ENCODE measurements at regions not wholly inside any gene's neighbourhood (a gene's known extent, or its start where the extent isn't known, plus 50 kb on each side); places are given as distances from the start of the nearest gene placed in this dataset.

DNA sequence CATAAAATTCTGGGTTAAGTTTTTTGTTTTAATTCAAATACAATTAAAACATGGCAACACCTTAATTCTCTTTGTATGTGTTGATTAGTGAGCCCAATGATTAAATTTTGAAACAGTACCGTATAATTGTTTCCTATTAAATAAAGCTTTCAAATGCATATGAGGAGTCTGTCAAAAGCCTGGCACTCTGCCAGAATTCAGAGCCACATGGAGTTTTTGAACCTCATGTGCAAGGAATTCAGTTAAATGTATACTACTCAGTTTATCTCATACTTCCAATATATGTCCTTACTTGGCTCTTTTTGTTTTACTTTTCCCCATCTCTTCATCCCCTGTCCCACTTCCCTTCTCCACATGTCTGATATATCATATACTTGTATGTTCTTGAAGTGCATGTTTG lies 165.6 kb upstream of the FAM3C start:
- Histone ChIP-seq H3K18ac (ENCODE audit: low read length) (no peak overlapping the region), H4K8ac (ENCODE audit: low read depth, low read length) (no peak overlapping the region), H2AK5ac (ENCODE audit: low read length) (no peak overlapping the region), H2BK15ac (replicated peaks; ENCODE audit: low read depth) (no peak overlapping the region), H3K56ac (ENCODE audit: low read length) (no peak overlapping the region), H2BK5ac (ENCODE audit: low read length) (no peak overlapping the region), H4K5ac (ENCODE audit: low read length) (no peak overlapping the region), H3K79me1 (ENCODE audit: low read length) (no peaks in the 10 kb centered on the region), H2BK120ac (ENCODE audit: low read depth, low read length) (no peak overlapping the region), H3K79me2 (ENCODE audit: control insufficient read depth, insufficient read depth, low read length) (no peaks in the 10 kb centered on the region), H3K23ac (ENCODE audit: low read length) (no peak overlapping the region), H3K27ac (ENCODE audit: low read depth, low read length) (no peak overlapping the region), H3K9ac (ENCODE audit: low read length) (no peak overlapping the region), H3K4ac (ENCODE audit: low read depth, low read length) (no peak overlapping the region), H3K4me2 (ENCODE audit: low read length) (no peak overlapping the region), H3K36me3 (ENCODE audit: control insufficient read depth, insufficient read depth, low read length) (no peaks in the 10 kb centered on the region), H3K4me3 (ENCODE audit: low read length) (no peak overlapping the region), H3K27me3 (ENCODE audit: insufficient read depth, low read length, poor library complexity) (no peaks in the 10 kb centered on the region), H3K4me1 (ENCODE audit: control insufficient read depth, low read depth, low read length) (no peaks in the 10 kb centered on the region)
- WGBS (ENCODE audit: extremely low coverage, insufficient coverage, low lambda C conversion rate): no CpG with 5 or more reads among the region's 1 CpG
- no peak for DNase-seq

DNA sequence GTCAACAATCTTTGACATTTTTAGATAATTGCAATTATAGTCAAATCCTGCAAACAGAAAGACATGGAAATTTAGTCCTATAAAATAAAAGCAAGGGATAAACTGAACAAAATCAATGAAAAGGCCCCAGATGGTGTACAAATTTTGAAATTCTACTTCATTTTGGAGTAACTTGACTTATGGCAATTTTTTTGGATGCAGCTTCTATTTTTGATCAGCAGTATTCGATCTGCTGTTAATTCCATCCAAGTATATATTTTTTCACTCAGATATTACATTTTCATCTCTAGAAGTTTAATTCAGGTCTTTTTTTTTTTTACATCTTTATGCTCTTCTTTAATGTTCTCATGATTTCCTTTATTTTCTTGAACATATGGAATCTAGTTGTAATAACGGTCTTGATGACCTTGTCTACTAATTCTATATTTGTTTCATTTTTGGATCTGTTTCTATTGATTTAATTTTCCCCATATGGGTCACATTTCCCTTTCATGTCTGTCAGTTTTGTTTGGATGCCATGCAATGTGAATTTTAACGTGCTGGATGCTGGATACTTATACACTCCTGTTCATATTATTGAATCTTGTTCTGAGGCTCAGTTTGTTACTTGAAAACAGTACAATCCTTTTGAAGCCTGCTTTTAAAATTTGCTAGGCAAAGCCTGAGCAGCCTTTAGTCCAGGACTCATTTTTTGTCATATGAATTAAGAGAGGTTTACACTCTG lies 164.3 kb upstream of the FAM3C start:
- Histone ChIP-seq H3K23ac (ENCODE audit: low read length) (no peak overlapping the region), H2AK5ac (ENCODE audit: low read length) (no peak overlapping the region), H3K4me1 (ENCODE audit: control insufficient read depth, low read depth, low read length) (no peaks in the 10 kb centered on the region), H4K8ac (ENCODE audit: low read depth, low read length) (no peak overlapping the region), H4K5ac (ENCODE audit: low read length) (no peak overlapping the region), H3K4ac (ENCODE audit: low read depth, low read length) (no peak overlapping the region), H2BK120ac (ENCODE audit: low read depth, low read length) (no peak overlapping the region), H3K27ac (ENCODE audit: low read depth, low read length) (no peak overlapping the region), H3K27me3 (ENCODE audit: insufficient read depth, low read length, poor library complexity) (no peaks in the 10 kb centered on the region), H2BK5ac (ENCODE audit: low read length) (no peak overlapping the region), H2BK15ac (replicated peaks; ENCODE audit: low read depth) (no peak overlapping the region), H3K36me3 (ENCODE audit: control insufficient read depth, insufficient read depth, low read length) (no peaks in the 10 kb centered on the region), H3K9ac (ENCODE audit: low read length) (no peak overlapping the region), H3K4me3 (ENCODE audit: low read length) (no peak overlapping the region), H3K79me1 (ENCODE audit: low read length) (no peaks in the 10 kb centered on the region), H3K56ac (ENCODE audit: low read length) (no peak overlapping the region), H3K79me2 (ENCODE audit: control insufficient read depth, insufficient read depth, low read length) (no peaks in the 10 kb centered on the region), H3K4me2 (ENCODE audit: low read length) (no peak overlapping the region), H3K18ac (ENCODE audit: low read length) (no peak overlapping the region)
- no CpG with 5 or more reads among the region's 3 CpGs for WGBS (ENCODE audit: extremely low coverage, insufficient coverage, low lambda C conversion rate)
- DNase-seq: no peak

DNA sequence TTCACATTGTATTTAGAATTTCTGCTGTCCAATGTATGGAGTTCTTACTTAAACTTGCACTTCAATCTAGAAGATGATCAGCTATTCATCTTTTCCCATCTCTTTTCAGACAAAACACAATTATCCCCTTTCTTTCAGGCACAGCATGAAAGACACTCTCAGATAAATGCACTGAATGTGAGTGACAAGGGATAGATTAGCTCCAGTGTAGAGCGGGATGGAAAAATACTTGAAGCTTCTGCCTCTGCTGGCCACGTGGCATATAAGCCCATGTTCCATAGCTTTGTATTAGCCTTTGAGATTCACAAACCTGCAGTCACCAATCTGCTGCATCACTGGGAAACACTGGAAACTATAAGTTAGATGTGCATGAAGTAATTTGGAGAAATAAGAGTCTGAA lies 162.2 kb upstream of the FAM3C start:
- no peak overlapping the region for H3K4me3 ChIP-seq (ENCODE audit: low read length)
- H2BK120ac ChIP-seq (ENCODE audit: low read depth, low read length): no peak overlapping the region
- H3K4me2 ChIP-seq (ENCODE audit: low read length): no peak overlapping the region
- H4K5ac ChIP-seq (ENCODE audit: low read length): no peak overlapping the region
- H3K79me1 ChIP-seq (ENCODE audit: low read length): no peaks in the 10 kb centered on the region
- DNase-seq: peak; percentile 58
- no peaks in the 10 kb centered on the region for H3K36me3 ChIP-seq (ENCODE audit: control insufficient read depth, insufficient read depth, low read length)
- H3K56ac ChIP-seq (ENCODE audit: low read length): no peak overlapping the region
- no peak overlapping the region for H2BK15ac ChIP-seq (replicated peaks; ENCODE audit: low read depth)
- no peak overlapping the region for H3K4ac ChIP-seq (ENCODE audit: low read depth, low read length)
- no peak overlapping the region for H3K18ac ChIP-seq (ENCODE audit: low read length)
- H2BK5ac ChIP-seq (ENCODE audit: low read length): no peak overlapping the region
- no peaks in the 10 kb centered on the region for H3K79me2 ChIP-seq (ENCODE audit: control insufficient read depth, insufficient read depth, low read length)
- no peak overlapping the region for H2AK5ac ChIP-seq (ENCODE audit: low read length)
- no peak overlapping the region for H4K8ac ChIP-seq (ENCODE audit: low read depth, low read length)
- H3K23ac ChIP-seq (ENCODE audit: low read length): no peak overlapping the region
- no CpG with 5 or more reads among the region's 2 CpGs for WGBS (ENCODE audit: extremely low coverage, insufficient coverage, low lambda C conversion rate)
- H3K9ac ChIP-seq (ENCODE audit: low read length): no peak overlapping the region
- no peaks in the 10 kb centered on the region for H3K4me1 ChIP-seq (ENCODE audit: control insufficient read depth, low read depth, low read length)
- H3K27ac ChIP-seq (ENCODE audit: low read depth, low read length): no peak overlapping the region
- no peaks in the 10 kb centered on the region for H3K27me3 ChIP-seq (ENCODE audit: insufficient read depth, low read length, poor library complexity)

DNA sequence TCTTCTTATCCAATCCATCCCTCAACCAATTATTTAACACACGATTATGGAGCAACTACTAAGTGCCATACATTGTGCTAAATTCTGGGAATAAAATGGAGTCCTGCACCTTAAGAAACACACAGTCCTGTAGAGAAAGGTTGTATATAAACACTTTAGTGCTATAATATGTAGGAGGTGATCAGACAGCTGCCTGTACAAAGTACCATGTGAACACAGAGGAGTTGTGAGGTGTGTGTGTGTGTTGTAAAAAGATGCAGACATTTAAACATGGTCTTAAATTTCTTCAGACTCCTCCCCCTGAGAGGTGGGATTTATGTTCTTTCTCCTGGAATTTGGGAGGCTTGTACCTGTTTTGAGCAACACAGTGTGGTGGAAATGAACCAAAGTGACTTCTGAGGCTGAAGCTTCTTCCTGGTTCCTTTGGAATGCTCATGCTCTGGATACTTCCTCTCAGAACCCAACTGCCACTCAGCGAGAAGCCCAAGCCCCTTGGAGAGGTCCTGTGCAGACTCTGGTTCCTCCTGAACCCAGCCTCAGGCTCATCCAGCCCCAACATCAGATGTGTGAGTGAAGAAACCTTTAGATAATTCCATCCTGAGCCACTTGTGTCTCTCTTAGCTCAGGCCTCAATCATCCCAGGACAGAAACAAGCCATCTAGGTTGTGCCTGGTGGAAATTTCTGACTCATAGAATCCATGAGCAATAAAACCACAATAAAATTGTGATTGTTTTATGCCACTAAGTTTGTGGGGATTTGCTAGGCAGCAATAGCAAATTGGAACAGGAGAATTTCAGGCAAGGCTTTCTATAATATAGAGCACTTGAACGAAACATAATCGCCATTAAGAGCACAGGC lies 161.2 kb upstream of the FAM3C start:
- no peak overlapping the region for H2BK15ac ChIP-seq (replicated peaks; ENCODE audit: low read depth)
- no peak overlapping the region for H3K56ac ChIP-seq (ENCODE audit: low read length)
- H3K9ac ChIP-seq (ENCODE audit: low read length): no peak overlapping the region
- H3K27me3 ChIP-seq (ENCODE audit: insufficient read depth, low read length, poor library complexity): no peaks in the 10 kb centered on the region
- no peak overlapping the region for H4K5ac ChIP-seq (ENCODE audit: low read length)
- no peak overlapping the region for H3K27ac ChIP-seq (ENCODE audit: low read depth, low read length)
- 100% methylated on average over 1 of the region's 4 CpGs for WGBS (ENCODE audit: extremely low coverage, insufficient coverage, low lambda C conversion rate)
- no peak overlapping the region for H2AK5ac ChIP-seq (ENCODE audit: low read length)
- H2BK5ac ChIP-seq (ENCODE audit: low read length): no peak overlapping the region
- no peak overlapping the region for H4K8ac ChIP-seq (ENCODE audit: low read depth, low read length)
- no peak for DNase-seq
- H2BK120ac ChIP-seq (ENCODE audit: low read depth, low read length): peak overlapping the region; percentile 79
- no peaks in the 10 kb centered on the region for H3K4me1 ChIP-seq (ENCODE audit: control insufficient read depth, low read depth, low read length)
- no peak overlapping the region for H3K4me3 ChIP-seq (ENCODE audit: low read length)
- no peaks in the 10 kb centered on the region for H3K79me1 ChIP-seq (ENCODE audit: low read length)
- no peak overlapping the region for H3K23ac ChIP-seq (ENCODE audit: low read length)
- no peak overlapping the region for H3K4me2 ChIP-seq (ENCODE audit: low read length)
- peak overlapping the region; percentile 98 for H3K18ac ChIP-seq (ENCODE audit: low read length)
- H3K36me3 ChIP-seq (ENCODE audit: control insufficient read depth, insufficient read depth, low read length): no peaks in the 10 kb centered on the region
- H3K79me2 ChIP-seq (ENCODE audit: control insufficient read depth, insufficient read depth, low read length): no peaks in the 10 kb centered on the region
- no peak overlapping the region for H3K4ac ChIP-seq (ENCODE audit: low read depth, low read length)

DNA sequence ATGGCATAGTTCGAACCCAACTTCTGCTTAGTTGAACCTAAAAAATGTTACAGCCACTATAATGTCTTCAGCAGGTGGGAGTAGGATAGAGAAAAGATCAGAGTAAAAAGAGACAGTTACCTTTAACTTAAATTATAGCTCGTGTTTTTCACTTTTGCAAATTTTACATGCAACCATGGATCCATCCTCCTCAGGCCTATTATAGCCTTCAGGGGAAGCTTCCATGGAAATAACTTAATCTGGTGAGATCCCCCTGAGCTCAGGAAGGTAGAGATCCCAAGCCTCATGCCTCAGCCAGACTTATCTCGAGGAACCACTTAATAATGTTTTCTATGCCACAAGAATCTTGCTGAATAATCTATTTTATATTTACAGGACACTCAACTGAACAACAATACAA lies 159.4 kb upstream of the FAM3C start:
- Histone ChIP-seq H3K4me1 (ENCODE audit: control insufficient read depth, low read depth, low read length) (no peaks in the 10 kb centered on the region), H2BK5ac (ENCODE audit: low read length) (no peak overlapping the region), H3K56ac (ENCODE audit: low read length) (no peak overlapping the region), H3K4me3 (ENCODE audit: low read length) (no peak overlapping the region), H3K4me2 (ENCODE audit: low read length) (no peak overlapping the region), H3K27me3 (ENCODE audit: insufficient read depth, low read length, poor library complexity) (no peaks in the 10 kb centered on the region), H3K79me1 (ENCODE audit: low read length) (no peaks in the 10 kb centered on the region), H2BK120ac (ENCODE audit: low read depth, low read length) (no peak overlapping the region), H3K36me3 (ENCODE audit: control insufficient read depth, insufficient read depth, low read length) (no peaks in the 10 kb centered on the region), H3K9ac (ENCODE audit: low read length) (no peak overlapping the region), H2AK5ac (ENCODE audit: low read length) (no peak overlapping the region), H4K5ac (ENCODE audit: low read length) (no peak overlapping the region), H3K4ac (ENCODE audit: low read depth, low read length) (no peak overlapping the region), H2BK15ac (replicated peaks; ENCODE audit: low read depth) (no peak overlapping the region), H3K18ac (ENCODE audit: low read length) (no peak overlapping the region), H4K8ac (ENCODE audit: low read depth, low read length) (no peak overlapping the region), H3K23ac (ENCODE audit: low read length) (no peak overlapping the region), H3K79me2 (ENCODE audit: control insufficient read depth, insufficient read depth, low read length) (no peaks in the 10 kb centered on the region), H3K27ac (ENCODE audit: low read depth, low read length) (no peak overlapping the region)
- WGBS (ENCODE audit: extremely low coverage, insufficient coverage, low lambda C conversion rate): no CpG with 5 or more reads among the region's 3 CpGs
- no peak for DNase-seq

Measured in mesendoderm (in vitro differentiated cells).